WI38 (cell line): ENCODE measurements at regions not wholly inside any gene's neighbourhood (a gene's known extent, or its start where the extent isn't known, plus 50 kb on each side); places are given as distances from the start of the nearest gene placed in this dataset.

Source experiments
- H3K4me3 ChIP-seq: 2 replicates; pipeline ENCODE4 v1.5.1; 2011; ENCODE audit warnings: low read depth, mild to moderate bottlenecking, control low read depth, low read length
- CTCF ChIP-seq: IDR thresholded peaks from 2 replicates; pipeline ENCODE4 v1.5.1; 2012; ENCODE audit warnings: low read depth, mild to moderate bottlenecking, control low read depth, low read length

GRCh38 chr9:110148384-110148783, 59.6 kb downstream of the C9orf152 start:
- TF ChIP-seq CTCF, result no peak
- no peak overlapping the region for H3K4me3 ChIP-seq

DNA sequence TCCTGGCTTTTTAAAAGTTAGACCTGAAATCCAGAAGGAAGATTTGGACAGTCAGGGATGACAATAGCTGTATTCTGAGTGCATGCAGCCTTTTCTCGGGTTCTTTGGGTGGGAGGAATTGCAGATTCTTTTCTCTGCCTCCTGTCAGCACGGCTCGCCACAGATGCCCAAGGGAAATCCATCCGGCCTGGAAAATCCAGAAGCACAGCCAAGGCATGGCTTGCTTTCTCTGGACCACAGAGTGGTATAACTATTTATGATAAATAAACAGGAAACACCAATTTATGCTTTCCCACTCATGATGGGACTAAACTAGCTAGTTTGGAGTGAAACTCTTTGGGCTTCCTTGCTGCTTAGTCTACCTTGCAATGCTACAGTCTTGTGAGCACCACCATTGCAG, 59.1 kb downstream of the C9orf152 start:
- no peak overlapping the region for H3K4me3 ChIP-seq
- TF ChIP-seq CTCF, result no peak
